Sigmoid colon (tissue), 4 donors: ENCODE measurements at regions not wholly inside any gene's neighbourhood (a gene's known extent, or its start where the extent isn't known, plus 50 kb on each side); places are given as distances from the start of the nearest gene placed in this dataset.

Experiments used
- EP300 ChIP-seq, 4 donors: sonication (generic); formaldehyde crosslinking; IDR thresholded peaks; one replicate each; pipeline ENCODE4 v1.6.1; 2017; ENCODE audit warnings: antibody characterized with exemption in 4 of 4
- POLR2A ChIP-seq, 2 donors: fragments of 450-650 bp; IDR thresholded peaks; one replicate each; pipeline ENCODE4 v1.6.1; 2016; ENCODE audit warnings: antibody characterized with exemption in 2 of 2, mild to moderate bottlenecking in 2 of 2, moderate library complexity in 2 of 2
- POLR2AphosphoS5 ChIP-seq, 4 donors: sonication (generic); formaldehyde crosslinking; IDR thresholded peaks; one replicate each; pipeline ENCODE4 v1.6.1; 2017; ENCODE audit warnings: antibody characterized with exemption in 4 of 4

GRCh38 chr1:232139444-232139843, 490.5 kb downstream of the SIPA1L2 start:
- TF ChIP-seq POLR2AphosphoS5 (IDR thresholded peaks at IDR 0.05) (no peak), POLR2A (IDR thresholded peaks at IDR 0.05) (no peak), EP300 (IDR thresholded peaks at IDR 0.05) (no peak)
